Lower lobe of right lung (tissue), 2 donors: ENCODE measurements at regions not wholly inside any gene's neighbourhood (a gene's known extent, or its start where the extent isn't known, plus 50 kb on each side); places are given as distances from the start of the nearest gene placed in this dataset.
A peak's percentile ranks its signal among the peaks of the same experiment; 100 is the strongest.
"Not testable (repeated sequence)": the region's sequence is repeated elsewhere in the genome, so short reads cannot be mapped to it uniquely, and the experiment has no call there.

Experiments used
- ATAC-seq, 2 donors: fragments of 200-7000 bp; cut with Tn5 transposase; one replicate each; pipeline ENCODE4 v1.9.1; 2020 to 2022; ENCODE audit warnings: mild to moderate bottlenecking in 2 of 2, moderate library complexity in 2 of 2
- DNase-seq: peaks from one replicate; pipeline ENCODE4 v3.0.0-alpha.2; 2020
- H3K27ac ChIP-seq: fragments of 200-600 bp; one replicate; pipeline ENCODE4 v1.8.0; 2022
- H3K27me3 ChIP-seq: fragments of 200-600 bp; one replicate; pipeline ENCODE4 v1.8.0; 2022; ENCODE audit warnings: low read depth
- H3K36me3 ChIP-seq: fragments of 200-600 bp; one replicate; pipeline ENCODE4 v1.8.0; 2022; ENCODE audit warnings: mild to moderate bottlenecking
- H3K4me1 ChIP-seq: fragments of 200-600 bp; one replicate; pipeline ENCODE4 v1.8.0; 2022
- H3K4me3 ChIP-seq: fragments of 200-600 bp; one replicate; pipeline ENCODE4 v1.8.0; 2022; ENCODE audit warnings: mild to moderate bottlenecking
- H3K9me3 ChIP-seq: fragments of 200-600 bp; one replicate; pipeline ENCODE4 v1.8.0; 2022
- intact Hi-C: fragments of 100-400 bp; cut with DNase I; formaldehyde crosslinking; loops from one replicate; pipeline ENCODE4 v1.11.0; 2022
- TF ChIP-seq, protein P1 (sequence below): fragments of 200-600 bp; IDR thresholded peaks from one replicate; pipeline ENCODE4 v1.8.0; 2022; ENCODE audit warnings: antibody characterized with exemption, mild to moderate bottlenecking
- donor health status: DM: no; HTN: yes; CAD: no; lungs with severe emphysema.

- Histone ChIP-seq H3K4me1 (no peaks in the 10 kb centered on the region), H3K4me3 (no peak overlapping the region), H3K9me3 (no peaks in the 10 kb centered on the region), H3K27ac (no peak overlapping the region), H3K27me3 (no peaks in the 10 kb centered on the region), H3K36me3 (no peaks in the 10 kb centered on the region)
- DNase-seq, result no peak
- TF ChIP-seq, protein P1, sequence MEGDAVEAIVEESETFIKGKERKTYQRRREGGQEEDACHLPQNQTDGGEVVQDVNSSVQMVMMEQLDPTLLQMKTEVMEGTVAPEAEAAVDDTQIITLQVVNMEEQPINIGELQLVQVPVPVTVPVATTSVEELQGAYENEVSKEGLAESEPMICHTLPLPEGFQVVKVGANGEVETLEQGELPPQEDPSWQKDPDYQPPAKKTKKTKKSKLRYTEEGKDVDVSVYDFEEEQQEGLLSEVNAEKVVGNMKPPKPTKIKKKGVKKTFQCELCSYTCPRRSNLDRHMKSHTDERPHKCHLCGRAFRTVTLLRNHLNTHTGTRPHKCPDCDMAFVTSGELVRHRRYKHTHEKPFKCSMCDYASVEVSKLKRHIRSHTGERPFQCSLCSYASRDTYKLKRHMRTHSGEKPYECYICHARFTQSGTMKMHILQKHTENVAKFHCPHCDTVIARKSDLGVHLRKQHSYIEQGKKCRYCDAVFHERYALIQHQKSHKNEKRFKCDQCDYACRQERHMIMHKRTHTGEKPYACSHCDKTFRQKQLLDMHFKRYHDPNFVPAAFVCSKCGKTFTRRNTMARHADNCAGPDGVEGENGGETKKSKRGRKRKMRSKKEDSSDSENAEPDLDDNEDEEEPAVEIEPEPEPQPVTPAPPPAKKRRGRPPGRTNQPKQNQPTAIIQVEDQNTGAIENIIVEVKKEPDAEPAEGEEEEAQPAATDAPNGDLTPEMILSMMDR, result no peak
- intact Hi-C loops, result no loop called here
- no peak for ATAC-seq
These were observed 256.5 kb upstream of the USP15 start for GRCh38 chr12:62003701-62004100.

- ATAC-seq, result no peak
- Histone ChIP-seq H3K4me3 (no peak overlapping the region), H3K36me3 (no peaks in the 10 kb centered on the region), H3K4me1 (no peaks in the 10 kb centered on the region), H3K9me3 (no peaks in the 10 kb centered on the region), H3K27me3 (no peaks in the 10 kb centered on the region), H3K27ac (no peak overlapping the region)
- DNase-seq, result no peak
- TF ChIP-seq, protein P1, result no peak
- intact Hi-C loops, result no loop called here
These were observed 254.6 kb upstream of the USP15 start for GRCh38 chr12:62005615-62006014.

DNA sequence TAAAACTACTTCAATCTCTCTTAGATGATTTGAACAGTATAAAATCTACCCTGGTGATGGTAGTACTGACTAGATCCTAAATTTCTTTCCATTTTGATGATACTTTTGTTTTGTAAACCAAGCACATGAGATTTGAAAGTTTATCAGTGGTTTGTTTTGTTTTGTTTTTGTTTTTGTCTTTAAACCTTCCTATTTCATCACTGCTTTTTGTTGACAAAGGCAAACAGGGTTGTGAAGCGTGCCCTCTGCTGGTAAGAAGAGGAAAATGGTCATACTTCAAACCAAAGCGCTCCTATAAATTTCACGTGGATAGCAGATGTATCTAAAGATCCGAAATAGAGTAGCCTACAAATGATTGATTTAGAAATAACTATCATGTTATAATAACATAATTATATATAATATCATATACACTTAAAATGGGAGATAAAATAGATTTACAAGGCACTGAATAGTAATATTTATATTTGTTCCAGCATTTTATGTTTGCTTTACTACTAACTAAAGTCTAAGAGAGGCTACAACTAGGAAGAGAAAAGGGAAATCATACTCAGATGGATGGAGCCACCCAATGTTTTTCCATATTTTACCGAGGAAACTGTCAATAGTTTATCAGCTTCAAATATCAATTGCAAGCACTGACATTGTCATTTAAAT, 254.0 kb upstream of the USP15 start:
- intact Hi-C loops, result no loop called here
- DNase-seq (no peak), ATAC-seq (no peak)
- Histone ChIP-seq H3K9me3 (no peaks in the 10 kb centered on the region), H3K27me3 (no peaks in the 10 kb centered on the region), H3K27ac (no peak overlapping the region), H3K4me1 (no peaks in the 10 kb centered on the region), H3K36me3 (no peaks in the 10 kb centered on the region), H3K4me3 (no peak overlapping the region)
- TF ChIP-seq, protein P1, result peak; percentile 69

DNA sequence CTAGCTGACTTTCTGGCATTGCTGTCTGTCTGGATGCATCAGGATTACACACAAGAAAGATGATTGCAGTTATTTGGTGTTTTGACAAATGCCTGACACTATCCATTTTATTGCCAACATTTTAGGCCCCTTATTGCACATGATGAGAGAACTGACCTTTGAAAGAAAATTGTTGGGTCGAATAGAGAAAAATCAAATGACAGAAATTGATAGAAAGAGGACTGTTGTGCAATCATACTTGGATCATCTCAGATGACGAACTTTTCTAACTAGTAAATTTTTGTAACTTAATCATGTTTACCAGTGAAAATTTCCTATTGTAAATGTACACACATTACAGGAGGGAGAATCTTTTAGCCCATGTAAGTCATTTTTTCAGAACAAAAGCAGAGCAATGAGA, 251.5 kb upstream of the USP15 start:
- Histone ChIP-seq H3K36me3 (no peaks in the 10 kb centered on the region), H3K4me1 (no peaks in the 10 kb centered on the region), H3K4me3 (no peak overlapping the region), H3K27me3 (no peaks in the 10 kb centered on the region), H3K27ac (no peak overlapping the region), H3K9me3 (no peaks in the 10 kb centered on the region)
- DNase-seq, result no peak
- TF ChIP-seq, protein P1, result no peak
- ATAC-seq, result no peak
- intact Hi-C loops, result no loop called here

GRCh38 chr12:62009445-62009844, 250.8 kb upstream of the USP15 start:
- Histone ChIP-seq H3K27ac (no peak overlapping the region), H3K4me1 (no peaks in the 10 kb centered on the region), H3K36me3 (no peaks in the 10 kb centered on the region), H3K9me3 (no peaks in the 10 kb centered on the region), H3K27me3 (no peaks in the 10 kb centered on the region), H3K4me3 (no peak overlapping the region)
- intact Hi-C loops, result no loop called here
- ATAC-seq, result no peak
- TF ChIP-seq, protein P1, result no peak
- no peak for DNase-seq

DNA sequence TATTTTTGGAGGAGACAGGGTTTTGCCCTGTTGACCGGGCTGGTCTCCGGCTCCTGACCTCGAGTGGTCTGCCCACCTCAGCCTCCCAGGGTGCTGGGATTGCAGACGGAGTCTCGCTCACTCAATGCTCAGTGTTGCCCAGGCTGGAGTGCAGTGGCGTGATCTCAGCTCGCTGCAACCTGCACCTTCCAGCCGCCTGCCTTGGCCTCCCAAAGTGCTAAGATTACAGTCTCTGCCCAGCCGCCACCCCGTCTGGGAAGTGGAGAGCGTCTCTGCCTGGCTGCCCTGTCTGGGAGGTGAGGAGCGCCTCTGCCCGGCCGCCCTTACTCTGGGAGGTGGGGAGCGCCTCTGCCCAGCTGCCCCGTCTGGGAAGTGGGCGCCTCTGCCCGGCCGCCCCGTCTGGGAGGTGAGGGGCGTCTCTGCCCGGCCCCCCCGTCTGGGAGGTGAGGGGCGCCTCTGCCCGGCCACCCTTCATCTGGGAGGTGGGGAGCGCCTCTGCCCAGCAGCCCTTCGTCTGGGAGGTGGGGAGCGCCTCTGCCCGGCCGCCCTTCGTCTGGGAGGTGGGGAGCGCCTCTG, 249.8 kb upstream of the USP15 start:
- H3K27me3 ChIP-seq, ATAC-seq, DNase-seq, H3K27ac ChIP-seq, H3K36me3 ChIP-seq, H3K4me3 ChIP-seq, intact Hi-C loops, H3K9me3 ChIP-seq, H3K4me1 ChIP-seq: not testable (repeated sequence)

DNA sequence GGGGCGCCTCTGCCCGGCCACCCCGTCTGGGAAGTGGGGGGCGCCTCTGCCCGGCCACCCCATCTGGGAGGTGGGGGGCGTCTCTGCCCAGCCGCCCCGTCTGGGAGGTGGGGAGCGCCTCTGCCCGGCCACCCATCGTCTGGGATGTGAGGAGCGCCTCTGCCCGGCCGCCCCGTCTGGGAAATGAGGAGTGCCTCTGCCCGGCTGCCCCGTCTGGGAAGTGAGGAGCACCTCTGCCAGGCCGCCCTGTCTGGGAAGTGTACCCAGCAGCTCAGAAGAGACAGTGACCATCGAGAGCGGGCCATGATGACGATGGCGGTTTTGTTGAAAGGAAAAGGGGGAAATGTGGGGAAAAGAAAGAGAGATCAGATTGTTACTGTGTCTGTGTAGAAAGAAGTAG, 249.2 kb upstream of the USP15 start:
- intact Hi-C loops, H3K9me3 ChIP-seq, H3K27ac ChIP-seq, H3K4me3 ChIP-seq, H3K4me1 ChIP-seq, H3K36me3 ChIP-seq, ATAC-seq, DNase-seq, H3K27me3 ChIP-seq: not testable (repeated sequence)
